ENCODE measurements at regions not wholly inside any gene's neighbourhood (a gene's known extent, or its start where the extent isn't known, plus 50 kb on each side); places are given as distances from the start of the nearest gene placed in this dataset.

- TF ChIP-seq EZH2phosphoT487 (IDR thresholded peaks at IDR 0.05; ENCODE audit: borderline replicate concordance, low read length) (no peak), EZH2 (IDR thresholded peaks at IDR 0.05; ENCODE audit: low read length, unreplicated experiment) (no peak)
- TF ChIP-seq, protein P1, sequence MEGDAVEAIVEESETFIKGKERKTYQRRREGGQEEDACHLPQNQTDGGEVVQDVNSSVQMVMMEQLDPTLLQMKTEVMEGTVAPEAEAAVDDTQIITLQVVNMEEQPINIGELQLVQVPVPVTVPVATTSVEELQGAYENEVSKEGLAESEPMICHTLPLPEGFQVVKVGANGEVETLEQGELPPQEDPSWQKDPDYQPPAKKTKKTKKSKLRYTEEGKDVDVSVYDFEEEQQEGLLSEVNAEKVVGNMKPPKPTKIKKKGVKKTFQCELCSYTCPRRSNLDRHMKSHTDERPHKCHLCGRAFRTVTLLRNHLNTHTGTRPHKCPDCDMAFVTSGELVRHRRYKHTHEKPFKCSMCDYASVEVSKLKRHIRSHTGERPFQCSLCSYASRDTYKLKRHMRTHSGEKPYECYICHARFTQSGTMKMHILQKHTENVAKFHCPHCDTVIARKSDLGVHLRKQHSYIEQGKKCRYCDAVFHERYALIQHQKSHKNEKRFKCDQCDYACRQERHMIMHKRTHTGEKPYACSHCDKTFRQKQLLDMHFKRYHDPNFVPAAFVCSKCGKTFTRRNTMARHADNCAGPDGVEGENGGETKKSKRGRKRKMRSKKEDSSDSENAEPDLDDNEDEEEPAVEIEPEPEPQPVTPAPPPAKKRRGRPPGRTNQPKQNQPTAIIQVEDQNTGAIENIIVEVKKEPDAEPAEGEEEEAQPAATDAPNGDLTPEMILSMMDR (conservative IDR thresholded peaks at IDR 0.05; ENCODE audit: low read depth, low read length): no peak
Measured at GRCh38 chr20:39624316-39624715, 662.2 kb downstream of the DHX35 start.
